SH-SY5Y (cell line): ENCODE measurements at regions not wholly inside any gene's neighbourhood (a gene's known extent, or its start where the extent isn't known, plus 50 kb on each side); places are given as distances from the start of the nearest gene placed in this dataset.

Experiments used
- GATA2 ChIP-seq: IDR thresholded peaks from 2 replicates; pipeline ENCODE4 v1.6.1; 2011; ENCODE audit warnings: mild to moderate bottlenecking, low read depth, low read length
- GATA3 ChIP-seq: IDR thresholded peaks from 2 replicates; pipeline ENCODE4 v1.6.1; 2011; ENCODE audit warnings: low read depth, mild to moderate bottlenecking, low read length, moderate library complexity

DNA sequence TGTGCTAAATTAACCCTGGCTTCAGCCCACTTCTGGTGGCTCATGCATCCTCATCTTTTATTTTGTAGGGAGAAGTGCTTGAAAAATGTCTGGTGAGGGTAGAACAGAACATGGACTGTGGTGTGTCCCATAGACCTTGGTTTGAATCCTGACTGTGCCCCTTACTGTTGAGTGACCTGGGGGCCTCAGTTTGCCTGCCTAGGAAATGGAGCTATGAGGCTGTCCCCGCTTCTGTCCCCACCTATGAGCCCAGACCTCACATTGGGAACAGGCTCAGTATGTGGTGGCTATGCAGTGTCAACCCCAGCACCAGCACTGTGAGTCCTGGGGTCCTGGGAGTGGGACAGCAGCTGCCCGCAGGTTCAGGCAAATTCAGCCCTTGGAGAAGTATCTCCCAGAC is 186.3 kb upstream of the GSE1 start:
- no peak for TF ChIP-seq GATA3
- TF ChIP-seq GATA2: no peak
